Kidney (tissue), 13 donors: ENCODE measurements at regions not wholly inside any gene's neighbourhood (a gene's known extent, or its start where the extent isn't known, plus 50 kb on each side); places are given as distances from the start of the nearest gene placed in this dataset.

Experiments
- DNase-seq, 5 donors: peaks; one replicate each; pipeline ENCODE4 v3.0.0-alpha.2; 2013 to 2020
- FAIRE-seq: peaks from 2 replicates; lab custom pipeline; 2012; peaks lifted over from hg19 to GRCh38; lab: Jason Lieb, UNC
- H3K27ac ChIP-seq, 2 donors: one replicate each; pipeline ENCODE4 v1.7.0; 2013; ENCODE audit warnings: low read depth in 2 of 2, low read length in 2 of 2, inconsistent platforms in 1 of 2
- H3K27me3 ChIP-seq: one replicate; pipeline ENCODE4 v1.7.1; 2013; ENCODE audit warnings: low read length, inconsistent platforms; ENCODE audit not compliant: control insufficient read depth, insufficient read depth
- H3K36me3 ChIP-seq, 3 donors: one replicate each; pipeline versions ENCODE4 v1.7.0 to v1.7.1; 2013; ENCODE audit warnings: low read length in 3 of 3, control low read depth in 1 of 3, inconsistent platforms in 1 of 3; ENCODE audit not compliant: insufficient read depth in 3 of 3, control insufficient read depth in 2 of 3
- H3K4me1 ChIP-seq, 3 donors: one replicate each; pipeline versions ENCODE4 v1.7.0 to v1.7.1; 2013; ENCODE audit warnings: low read length in 3 of 3, inconsistent platforms in 1 of 3, low read depth in 1 of 3; ENCODE audit not compliant: control insufficient read depth in 2 of 3, insufficient read depth in 2 of 3
- H3K4me3 ChIP-seq, 3 donors: one replicate each; pipeline versions ENCODE4 v1.7.0 to v1.8.1; 2013; ENCODE audit warnings: low read length in 3 of 3, control low read depth in 1 of 3, inconsistent platforms in 1 of 3
- H3K9ac ChIP-seq, 3 donors: one replicate each; pipeline versions ENCODE4 v1.7.0 to v1.7.1; 2013; ENCODE audit warnings: low read length in 3 of 3, control low read depth in 1 of 3, inconsistent platforms in 1 of 3
- H3K9me3 ChIP-seq, 3 donors: one replicate each; pipeline versions ENCODE4 v1.7.0 to v1.7.1; 2013; ENCODE audit warnings: low read length in 3 of 3, control low read depth in 1 of 3, inconsistent platforms in 1 of 3; ENCODE audit not compliant: control insufficient read depth in 2 of 3, insufficient read depth in 1 of 3
- CTCF ChIP-seq: IDR thresholded peaks from 3 replicates; pipeline ENCODE4 v1.5.1; 2012; ENCODE audit warnings: mild to moderate bottlenecking, moderate library complexity, borderline replicate concordance; ENCODE audit not compliant: insufficient read depth; ENCODE audit errors: extremely low read depth
- intact Hi-C: fragments of 100-400 bp; cut with DNase I; formaldehyde crosslinking; loops from one replicate; pipeline ENCODE4 v1.11.1; 2022
- donor health status: control.
- donor health status: control.
- donor health status: control.
- donor health status: control.
- donor health status: control.
- donor health status: DM: yes; HTN: yes; CAD: no.
- donor health status: Normal renal cell carcinoma (clear cell type).

DNA sequence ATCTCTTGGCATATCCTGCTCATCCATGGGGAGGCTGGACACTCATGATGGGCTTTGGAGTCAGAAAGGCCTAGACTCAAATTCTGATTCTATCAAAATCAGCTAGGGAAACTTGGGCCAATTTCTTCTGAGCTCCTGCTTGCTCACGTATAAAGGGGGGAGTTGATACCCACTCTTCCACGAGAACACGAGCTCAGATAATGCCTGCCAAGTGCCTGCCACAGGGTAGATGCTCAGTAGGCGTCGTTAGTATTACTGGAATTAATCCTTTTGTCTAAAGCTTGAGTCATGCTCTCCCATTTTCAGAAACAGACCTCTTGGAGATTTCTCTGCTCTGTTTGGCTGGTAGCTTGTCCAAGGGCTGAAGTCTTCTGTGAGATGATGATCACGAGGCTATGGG lies 238.3 kb upstream of the MVB12B start:
- Histone ChIP-seq H3K4me3 (no peak overlapping the region), H3K27me3 (no peaks in the 10 kb centered on the region), H3K27ac (no peak overlapping the region), H3K9ac (no peak overlapping the region), H3K9me3 (no peaks in the 10 kb centered on the region), H3K4me1 (no peaks in the 10 kb centered on the region), H3K36me3 (no peaks in the 10 kb centered on the region)
- DNase-seq = peak in 1 of 5 donors; percentile 3
- no peak for FAIRE-seq
- no peak for TF ChIP-seq CTCF
- intact Hi-C loops = no loop called here

DNA sequence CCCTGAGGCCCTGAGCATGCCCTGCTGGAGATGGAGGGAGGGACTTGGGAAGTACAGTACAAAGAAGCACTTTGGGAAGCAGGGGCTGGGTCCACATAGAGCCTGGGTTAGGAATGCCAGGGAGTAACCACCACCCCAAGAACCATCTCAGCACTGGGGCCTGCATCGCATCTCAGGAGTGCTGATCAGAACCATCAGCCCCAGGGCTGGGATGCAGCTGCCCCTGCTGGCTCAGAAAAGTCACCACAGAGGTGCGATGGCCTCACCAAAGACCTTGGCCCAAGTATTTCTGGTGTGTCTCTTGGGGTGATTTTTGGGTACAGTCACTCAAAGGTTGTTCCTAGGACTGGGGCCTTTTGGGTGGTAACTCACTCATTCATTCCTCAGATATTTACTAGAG lies 236.8 kb upstream of the MVB12B start:
- H3K4me1 ChIP-seq = no peaks in the 10 kb centered on the region
- H3K9ac ChIP-seq = no peak overlapping the region
- no peak overlapping the region for H3K4me3 ChIP-seq
- no peaks in the 10 kb centered on the region for H3K9me3 ChIP-seq
- H3K27me3 ChIP-seq = no peaks in the 10 kb centered on the region
- peak in 1 of 5 donors; percentile 26 for DNase-seq
- no peak overlapping the region for H3K27ac ChIP-seq
- intact Hi-C loops = no loop called here
- no peak for FAIRE-seq
- no peaks in the 10 kb centered on the region for H3K36me3 ChIP-seq
- TF ChIP-seq CTCF = no peak

DNA sequence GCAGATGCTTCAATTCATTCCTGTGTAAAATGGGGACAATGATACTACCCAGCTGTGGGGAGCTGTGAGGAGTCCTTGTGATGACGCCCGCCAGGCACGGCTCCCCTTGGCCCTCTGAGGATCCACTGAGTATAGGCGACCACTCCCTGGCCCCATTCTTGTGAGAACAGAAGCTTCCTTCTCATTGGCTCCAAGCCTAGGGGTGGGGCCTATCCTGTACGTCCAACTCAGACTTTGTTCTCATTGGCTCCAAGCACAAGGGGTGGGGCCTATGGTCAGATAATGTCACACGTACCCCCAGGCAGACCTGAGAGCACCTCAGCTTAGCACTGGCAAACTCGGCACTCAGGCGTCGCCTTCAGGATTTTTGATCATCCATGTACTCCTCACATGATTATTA lies 232.9 kb upstream of the MVB12B start:
- H3K27ac ChIP-seq = no peak overlapping the region
- no peaks in the 10 kb centered on the region for H3K9me3 ChIP-seq
- no peaks in the 10 kb centered on the region for H3K4me1 ChIP-seq
- no peak overlapping the region for H3K4me3 ChIP-seq
- TF ChIP-seq CTCF = no peak
- DNase-seq (peak in 1 of 5 donors; percentile 35), FAIRE-seq (no peak)
- H3K36me3 ChIP-seq = no peaks in the 10 kb centered on the region
- intact Hi-C loops = no loop called here
- H3K9ac ChIP-seq = no peak overlapping the region
- H3K27me3 ChIP-seq = no peaks in the 10 kb centered on the region

GRCh38 chr9:126095546-126096190 lies 231.0 kb upstream of the MVB12B start:
- intact Hi-C loops = no loop called here
- no peak overlapping the region for H3K27ac ChIP-seq
- no peak overlapping the region for H3K4me3 ChIP-seq
- H3K4me1 ChIP-seq = no peaks in the 10 kb centered on the region
- no peak overlapping the region for H3K9ac ChIP-seq
- no peak for TF ChIP-seq CTCF
- H3K27me3 ChIP-seq = no peaks in the 10 kb centered on the region
- H3K36me3 ChIP-seq = no peaks in the 10 kb centered on the region
- peaks cover 0 to 3% (median 0%) of the 10 kb centered on the region in 3 donors for H3K9me3 ChIP-seq
- peak in 1 of 5 donors; percentile 21 for DNase-seq
- FAIRE-seq = no peak
